ENCODE measurements at regions not wholly inside any gene's neighbourhood (a gene's known extent, or its start where the extent isn't known, plus 50 kb on each side); places are given as distances from the start of the nearest gene placed in this dataset.

DNA sequence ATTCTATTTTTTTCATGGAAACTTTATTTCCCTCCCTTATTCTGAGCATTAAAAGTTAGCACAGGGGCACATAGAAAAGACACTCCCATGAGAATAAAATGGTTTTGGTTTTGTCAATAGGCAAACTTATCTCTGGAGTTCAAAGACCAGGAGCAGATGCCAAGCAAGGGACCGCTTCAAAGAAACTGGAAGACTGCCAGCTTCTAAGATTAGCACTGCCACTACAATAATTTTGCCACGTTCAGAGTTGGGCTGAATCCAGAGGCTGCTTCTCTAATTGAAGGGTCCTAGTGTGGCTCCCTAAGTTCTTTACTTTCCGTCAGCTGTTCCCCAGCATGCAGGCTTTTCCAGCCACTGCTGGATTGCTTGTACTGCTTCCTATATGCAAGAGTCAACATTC, 681.0 kb upstream of the GCFC2 start:
- in situ Hi-C loops (cut with HindIII; ENCODE audit: low pct_unique_long_range_greater_than_20kb, low sequenced_read_pairs), result no loop called here
- DNase-seq (ENCODE audit: low read depth), result no peak

GRCh38 chr2:76387294-76387693, 676.6 kb upstream of the GCFC2 start:
- in situ Hi-C loops (cut with HindIII; ENCODE audit: low pct_unique_long_range_greater_than_20kb, low sequenced_read_pairs), result no loop called here
- DNase-seq (ENCODE audit: low read depth), result no peak

DNA sequence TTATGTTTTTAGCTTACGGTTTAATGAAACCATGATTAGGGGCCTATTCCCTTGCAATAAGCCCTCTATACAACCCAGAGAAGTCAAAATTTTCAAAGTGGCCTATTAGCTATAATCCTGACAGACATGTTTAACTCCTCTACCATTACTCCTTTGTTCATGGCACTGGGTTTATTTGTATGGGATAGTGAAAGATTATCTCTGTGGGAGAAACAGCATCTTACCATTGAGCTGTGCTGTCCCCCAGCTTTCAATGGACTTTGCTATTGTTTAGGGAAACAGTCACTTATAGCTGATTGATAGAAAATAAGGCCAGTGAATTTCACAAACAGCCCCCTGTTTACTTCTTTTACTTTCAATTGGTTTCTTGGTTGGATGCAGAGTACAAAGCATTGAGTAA, 675.2 kb upstream of the GCFC2 start:
- in situ Hi-C loops (cut with HindIII; ENCODE audit: low pct_unique_long_range_greater_than_20kb, low sequenced_read_pairs), result no loop called here
- DNase-seq (ENCODE audit: low read depth), result no peak

GRCh38 chr2:76381624-76382023, 670.9 kb upstream of the GCFC2 start:
- no peak for DNase-seq (ENCODE audit: low read depth)
- in situ Hi-C loops (cut with HindIII; ENCODE audit: low pct_unique_long_range_greater_than_20kb, low sequenced_read_pairs), result no loop called here

DNA sequence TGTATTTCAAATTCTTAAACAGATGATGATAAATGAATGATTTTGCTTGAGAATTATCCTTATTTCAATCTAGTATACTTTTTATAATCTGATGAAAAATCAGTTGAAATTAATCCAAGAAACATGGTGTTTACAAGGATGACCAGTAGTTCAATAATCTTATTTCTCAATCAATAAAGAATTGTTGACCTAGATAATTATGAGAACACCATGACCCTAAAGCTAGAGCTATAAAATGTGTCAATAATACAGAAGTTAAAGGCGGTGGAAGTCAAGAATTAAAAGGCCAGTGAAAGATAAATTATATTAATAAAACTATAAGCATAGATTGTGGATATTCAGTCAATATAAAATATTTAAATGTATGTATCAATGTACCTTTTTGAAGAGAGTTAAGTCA, 667.4 kb upstream of the GCFC2 start:
- in situ Hi-C loops (cut with HindIII; ENCODE audit: low pct_unique_long_range_greater_than_20kb, low sequenced_read_pairs), result no loop called here
- DNase-seq (ENCODE audit: low read depth), result no peak

GRCh38 chr2:76341439-76341838, 630.7 kb upstream of the GCFC2 start:
- in situ Hi-C loops (cut with HindIII; ENCODE audit: low pct_unique_long_range_greater_than_20kb, low sequenced_read_pairs), result no loop called here
- DNase-seq (ENCODE audit: low read depth), result no peak

DNA sequence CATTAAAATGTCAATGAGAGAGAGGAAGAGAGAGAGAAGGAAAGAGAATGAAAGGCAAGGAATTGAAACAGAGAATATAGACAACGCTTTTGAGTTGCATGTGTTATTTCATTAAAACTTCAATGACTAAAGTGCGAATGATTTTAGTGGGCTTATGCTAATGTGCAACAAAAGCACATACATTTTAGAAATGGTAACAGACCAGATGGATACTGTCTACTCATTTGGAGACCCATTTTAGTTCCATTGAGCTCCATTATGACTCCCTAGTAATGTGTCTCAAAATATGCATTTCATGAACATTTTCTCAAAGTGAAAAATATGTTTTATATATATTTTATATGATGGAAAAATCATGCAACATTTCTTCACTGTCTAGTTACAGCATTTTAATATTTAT, 622.2 kb upstream of the GCFC2 start:
- no peak for DNase-seq (ENCODE audit: low read depth)
- in situ Hi-C loops (cut with HindIII; ENCODE audit: low pct_unique_long_range_greater_than_20kb, low sequenced_read_pairs), result no loop called here

GRCh38 chr2:76330865-76331264, 620.1 kb upstream of the GCFC2 start:
- in situ Hi-C loops (cut with HindIII; ENCODE audit: low pct_unique_long_range_greater_than_20kb, low sequenced_read_pairs), result no loop called here
- DNase-seq (ENCODE audit: low read depth), result no peak

DNA sequence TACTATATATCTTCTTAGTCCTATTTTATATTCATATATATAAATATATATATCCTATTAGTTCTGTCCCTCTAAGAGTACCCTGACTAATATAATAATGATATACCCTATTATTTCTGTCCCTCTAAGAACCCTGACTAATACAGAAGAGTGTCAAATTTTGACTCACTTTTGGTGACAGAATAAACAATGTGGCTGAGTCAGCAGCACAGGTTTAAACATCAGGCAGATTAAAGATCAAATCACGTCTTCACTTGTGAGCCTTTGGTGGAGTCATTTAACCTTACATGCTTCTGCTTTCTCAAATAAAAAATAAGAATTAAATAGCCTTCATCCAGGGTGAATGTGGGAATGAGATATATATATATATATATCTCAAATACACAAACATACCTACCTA, 615.9 kb upstream of the GCFC2 start:
- in situ Hi-C loops (cut with HindIII; ENCODE audit: low pct_unique_long_range_greater_than_20kb, low sequenced_read_pairs), result no loop called here
- DNase-seq (ENCODE audit: low read depth), result no peak

DNA sequence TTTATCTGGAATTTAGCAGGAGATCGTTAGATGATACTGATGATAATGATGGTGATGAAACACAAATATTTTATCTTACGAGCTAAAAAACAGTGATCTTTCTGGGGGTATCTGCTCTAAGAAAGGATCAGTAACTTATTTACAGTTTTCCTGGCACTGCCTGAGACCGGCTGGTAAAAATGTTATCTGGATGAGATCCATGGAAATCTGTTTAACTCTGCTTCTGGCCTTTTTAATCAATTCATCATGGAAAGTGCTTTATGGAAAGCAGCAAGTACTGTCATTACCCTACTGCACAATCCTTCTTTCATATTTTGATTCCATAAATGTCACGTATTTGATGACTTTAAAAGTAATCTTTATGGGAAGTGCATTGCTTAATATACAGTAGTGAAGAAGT, 612.7 kb upstream of the GCFC2 start:
- in situ Hi-C loops (cut with HindIII; ENCODE audit: low pct_unique_long_range_greater_than_20kb, low sequenced_read_pairs), result no loop called here
- no peak for DNase-seq (ENCODE audit: low read depth)

- DNase-seq (ENCODE audit: low read depth), result no peak
- in situ Hi-C loops (cut with HindIII; ENCODE audit: low pct_unique_long_range_greater_than_20kb, low sequenced_read_pairs), result no loop called here
These were observed 610.0 kb upstream of the GCFC2 start for GRCh38 chr2:76320716-76321115.

- in situ Hi-C loops (cut with HindIII; ENCODE audit: low pct_unique_long_range_greater_than_20kb, low sequenced_read_pairs), result no loop called here
- no peak for DNase-seq (ENCODE audit: low read depth)
These were observed 608.2 kb upstream of the GCFC2 start for GRCh38 chr2:76318848-76319360.

GRCh38 chr2:76316691-76317090, 606.0 kb upstream of the GCFC2 start:
- no peak for DNase-seq (ENCODE audit: low read depth)
- in situ Hi-C loops (cut with HindIII; ENCODE audit: low pct_unique_long_range_greater_than_20kb, low sequenced_read_pairs), result no loop called here

DNA sequence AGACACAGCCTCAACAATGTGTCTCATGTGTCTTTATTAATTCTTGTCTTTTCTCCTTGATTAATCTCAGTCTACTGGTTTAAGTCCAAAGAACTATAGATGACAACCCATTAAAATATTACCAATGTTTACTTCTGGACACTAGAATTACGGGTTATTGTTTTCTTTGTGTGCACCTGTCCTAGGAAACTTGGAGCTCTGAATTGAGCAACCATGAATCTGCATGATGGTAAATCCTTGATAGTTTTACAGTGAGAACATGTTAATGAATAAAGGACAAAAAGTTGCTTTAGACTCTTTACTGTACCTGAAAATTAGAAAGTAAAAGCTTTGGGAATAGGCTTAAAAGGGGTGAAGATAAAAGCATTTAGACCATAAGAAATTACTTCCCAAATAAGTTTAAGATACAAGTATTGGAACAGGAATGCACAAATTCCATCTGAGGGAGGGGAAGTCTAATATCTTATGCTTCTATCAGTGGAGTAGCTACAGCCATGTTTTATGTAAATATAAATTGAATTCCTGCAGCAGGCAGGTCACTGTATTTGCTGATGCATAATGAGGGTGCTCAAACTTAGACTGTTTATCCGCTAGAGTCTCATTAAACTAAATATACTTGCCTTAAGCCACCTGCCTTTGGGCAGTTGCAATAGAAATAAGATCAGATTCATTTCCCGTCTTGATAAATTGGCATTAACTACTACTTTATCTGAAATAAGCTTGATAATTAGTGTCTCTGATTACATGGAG, 603.7 kb upstream of the GCFC2 start:
- in situ Hi-C loops (cut with HindIII; ENCODE audit: low pct_unique_long_range_greater_than_20kb, low sequenced_read_pairs), result no loop called here

GRCh38 chr2:76312236-76312635, 601.5 kb upstream of the GCFC2 start:
- in situ Hi-C loops (cut with HindIII; ENCODE audit: low pct_unique_long_range_greater_than_20kb, low sequenced_read_pairs), result no loop called here
- no peak for DNase-seq (ENCODE audit: low read depth)

More for the DNA sequence above, 603.7 kb upstream of the GCFC2 start:
- DNase-seq (ENCODE audit: low read depth), result no peak

DNA sequence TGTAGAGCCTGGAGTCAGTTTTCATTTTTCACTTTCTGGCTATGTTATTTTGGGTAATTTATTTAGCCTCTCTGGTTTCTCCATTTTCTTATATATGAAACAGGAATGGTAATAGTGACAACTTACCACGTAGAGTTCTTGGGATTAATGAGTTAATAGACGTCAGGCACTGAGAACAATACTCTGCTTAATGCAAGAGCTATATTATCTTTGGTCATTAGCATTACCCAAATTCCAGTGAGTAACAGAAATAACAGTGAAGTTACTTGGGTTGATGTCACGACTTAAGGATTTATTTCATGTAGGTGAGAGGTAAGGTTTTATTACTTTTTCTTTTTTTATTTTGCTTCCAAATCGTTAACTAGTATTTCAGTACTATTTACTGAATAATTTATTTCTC, 601.0 kb upstream of the GCFC2 start:
- in situ Hi-C loops (cut with HindIII; ENCODE audit: low pct_unique_long_range_greater_than_20kb, low sequenced_read_pairs), result no loop called here
- no peak for DNase-seq (ENCODE audit: low read depth)

GRCh38 chr2:76310894-76311633, 600.3 kb upstream of the GCFC2 start:
- no peak for DNase-seq (ENCODE audit: low read depth)
- in situ Hi-C loops (cut with HindIII; ENCODE audit: low pct_unique_long_range_greater_than_20kb, low sequenced_read_pairs), result no loop called here

DNA sequence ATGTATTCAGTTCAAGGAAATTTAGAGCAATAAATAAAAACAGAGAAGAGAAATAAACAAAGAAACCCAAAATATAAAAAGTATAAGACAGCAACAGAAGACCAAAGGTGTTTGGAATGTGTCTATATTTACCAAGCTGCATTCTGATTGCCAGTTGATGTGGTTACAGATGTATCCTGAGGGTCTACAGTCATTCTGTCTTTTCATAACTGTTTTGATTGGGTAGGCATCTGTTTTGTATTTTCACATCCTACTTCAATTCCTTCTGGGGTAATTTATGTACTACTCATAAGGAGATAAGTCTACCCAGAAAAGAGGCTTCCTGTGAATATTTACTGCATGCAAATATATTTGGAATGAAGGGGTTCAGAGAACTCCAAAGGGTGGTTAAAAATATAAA, 596.8 kb upstream of the GCFC2 start:
- in situ Hi-C loops (cut with HindIII; ENCODE audit: low pct_unique_long_range_greater_than_20kb, low sequenced_read_pairs), result no loop called here
- DNase-seq (ENCODE audit: low read depth), result no peak

GRCh38 chr2:76298041-76298440, 587.3 kb upstream of the GCFC2 start:
- in situ Hi-C loops (cut with HindIII; ENCODE audit: low pct_unique_long_range_greater_than_20kb, low sequenced_read_pairs), result no loop called here
- DNase-seq (ENCODE audit: low read depth), result no peak

GRCh38 chr2:76296438-76296837, 585.7 kb upstream of the GCFC2 start:
- DNase-seq (ENCODE audit: low read depth), result no peak
- in situ Hi-C loops (cut with HindIII; ENCODE audit: low pct_unique_long_range_greater_than_20kb, low sequenced_read_pairs), result no loop called here

Data from Caki2 (cell line).